ENCODE measurements at regions not wholly inside any gene's neighbourhood (a gene's known extent, or its start where the extent isn't known, plus 50 kb on each side); places are given as distances from the start of the nearest gene placed in this dataset.

DNA sequence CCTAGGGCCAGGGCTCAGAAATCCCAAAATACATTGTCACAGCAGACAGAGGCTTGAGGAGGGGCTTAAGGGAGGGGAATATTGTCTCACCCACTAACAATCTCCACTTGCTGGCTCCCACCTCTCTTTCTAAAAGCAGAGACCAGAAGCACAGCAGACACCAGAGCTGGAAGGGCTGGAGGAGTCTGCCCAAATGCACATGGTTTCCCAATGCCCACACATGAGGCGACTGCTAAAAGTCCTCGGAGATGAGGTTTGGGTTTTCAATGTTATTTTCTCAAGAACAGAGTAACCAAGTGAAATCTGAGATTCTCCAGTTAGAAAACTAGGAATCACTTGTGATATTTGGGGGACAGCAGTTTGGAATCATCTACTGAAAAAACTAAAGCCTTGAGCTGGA lies 325.6 kb upstream of the JARID2 start:
- no peak for DNase-seq (ENCODE audit: low spot score)

GRCh38 chr6:14921170-14921569 lies 324.7 kb upstream of the JARID2 start:
- DNase-seq (ENCODE audit: low spot score) = peak; percentile 91

DNA sequence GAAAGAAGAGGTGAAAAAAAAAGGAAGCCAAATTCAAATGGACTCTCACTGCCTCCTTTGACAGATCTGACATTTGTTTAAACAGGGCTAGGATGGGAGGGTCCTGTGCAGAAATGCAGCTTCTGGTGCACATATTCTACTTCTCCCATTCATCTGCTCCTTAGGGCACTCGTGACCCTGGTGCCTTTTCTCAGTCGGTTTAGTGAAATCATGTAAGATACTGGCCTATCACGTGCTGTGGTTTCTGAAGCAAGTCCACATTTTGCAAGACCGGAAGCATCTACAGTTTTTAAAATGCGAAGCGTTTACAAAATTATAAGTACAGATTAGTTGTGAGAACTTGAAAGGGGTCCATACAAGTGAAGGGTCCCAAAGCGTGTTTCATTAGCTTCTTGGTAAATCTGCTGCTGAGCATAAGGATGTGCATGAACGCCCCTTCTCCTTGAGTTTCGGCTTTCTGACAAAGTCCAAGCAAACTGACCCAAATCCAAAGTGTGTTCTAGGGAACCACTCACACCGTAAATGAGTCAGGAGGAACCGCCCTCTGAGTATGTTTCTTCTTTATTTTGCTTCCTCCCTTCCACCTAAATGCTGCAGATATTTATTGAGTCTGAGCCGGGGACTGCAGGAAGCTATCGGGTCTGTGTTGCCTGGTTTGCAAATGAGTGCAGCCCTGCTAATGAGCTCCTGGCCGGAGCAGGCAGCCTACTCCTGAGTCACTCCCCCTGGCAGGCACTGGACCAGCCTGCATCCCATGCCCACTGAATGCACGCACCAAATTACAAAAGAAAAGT lies 323.8 kb upstream of the JARID2 start:
- DNase-seq (ENCODE audit: low spot score) = no peak

GRCh38 chr6:14922706-14923460 lies 323.0 kb upstream of the JARID2 start:
- DNase-seq (ENCODE audit: low spot score) = no peak

GRCh38 chr6:14924126-14925024 lies 321.5 kb upstream of the JARID2 start:
- DNase-seq (ENCODE audit: low spot score) = no peak

- no peak for DNase-seq (ENCODE audit: low spot score)
Measured at GRCh38 chr6:14925025-14925698, 320.7 kb upstream of the JARID2 start.

DNA sequence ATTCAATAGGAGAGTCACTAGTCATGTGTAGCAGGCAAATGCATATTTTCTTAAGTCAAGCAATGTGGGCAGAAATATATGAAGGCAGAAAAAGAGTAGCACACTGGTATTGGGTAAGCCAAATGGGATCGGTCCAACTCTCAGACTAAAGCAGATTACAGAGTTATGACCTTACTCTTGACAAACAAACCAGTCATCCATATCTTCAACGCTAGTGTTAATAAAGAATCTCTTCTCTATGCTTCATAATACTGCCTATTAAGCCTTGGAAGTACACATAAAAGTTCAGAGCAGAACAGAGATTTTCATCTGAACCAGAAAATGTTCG lies 320.2 kb upstream of the JARID2 start:
- no peak for DNase-seq (ENCODE audit: low spot score)

DNA sequence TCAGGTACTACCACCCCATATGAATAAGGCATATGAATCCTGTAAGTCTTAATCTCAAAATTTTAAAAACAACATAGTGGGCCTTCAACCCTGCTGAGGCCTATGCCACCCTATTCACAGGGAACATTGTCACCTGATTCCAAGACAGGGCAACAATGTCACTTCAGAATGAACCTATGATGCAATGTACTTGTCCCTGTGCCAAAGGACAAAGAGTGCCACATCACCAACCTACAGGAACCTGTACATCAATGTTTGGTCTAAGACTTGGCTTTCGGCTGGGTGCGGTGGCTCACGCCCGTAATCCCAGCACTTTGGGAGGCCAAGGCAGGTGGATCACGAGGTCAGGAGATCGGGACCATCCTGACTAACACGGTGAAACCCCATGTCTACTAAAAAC lies 318.5 kb upstream of the JARID2 start:
- DNase-seq (ENCODE audit: low spot score) = no peak

GRCh38 chr6:14929291-14929690 lies 316.6 kb upstream of the JARID2 start:
- no peak for DNase-seq (ENCODE audit: low spot score)

DNA sequence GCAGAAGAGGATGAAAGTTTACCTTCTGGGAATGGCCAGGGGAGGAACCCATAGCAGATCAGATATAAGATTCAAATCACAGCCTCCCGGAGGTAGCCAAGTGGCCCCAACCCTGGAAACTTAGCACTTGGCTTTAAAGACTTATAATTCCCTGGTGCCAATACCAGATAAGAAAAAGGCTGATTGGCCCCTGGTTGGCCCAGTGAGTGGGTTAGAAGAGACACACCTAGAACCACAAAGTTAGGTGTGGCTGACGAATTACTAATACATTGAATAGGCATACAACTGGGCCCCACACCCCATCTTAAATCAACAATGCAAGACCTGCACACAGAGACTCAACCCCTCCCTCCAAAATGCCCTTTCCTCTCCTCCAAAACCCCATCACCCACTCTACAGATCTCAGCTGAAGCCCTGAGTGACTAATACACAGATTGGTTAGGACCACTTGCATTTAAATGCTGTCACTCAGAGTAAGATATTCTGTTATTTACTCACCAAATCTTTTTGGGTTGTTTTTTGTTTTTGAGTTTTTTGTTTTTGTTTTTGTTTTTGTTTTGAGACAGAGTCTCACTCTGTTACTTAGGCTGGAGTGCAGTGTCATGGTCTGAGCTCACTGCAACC lies 315.4 kb upstream of the JARID2 start:
- DNase-seq (ENCODE audit: low spot score) = no peak

DNA sequence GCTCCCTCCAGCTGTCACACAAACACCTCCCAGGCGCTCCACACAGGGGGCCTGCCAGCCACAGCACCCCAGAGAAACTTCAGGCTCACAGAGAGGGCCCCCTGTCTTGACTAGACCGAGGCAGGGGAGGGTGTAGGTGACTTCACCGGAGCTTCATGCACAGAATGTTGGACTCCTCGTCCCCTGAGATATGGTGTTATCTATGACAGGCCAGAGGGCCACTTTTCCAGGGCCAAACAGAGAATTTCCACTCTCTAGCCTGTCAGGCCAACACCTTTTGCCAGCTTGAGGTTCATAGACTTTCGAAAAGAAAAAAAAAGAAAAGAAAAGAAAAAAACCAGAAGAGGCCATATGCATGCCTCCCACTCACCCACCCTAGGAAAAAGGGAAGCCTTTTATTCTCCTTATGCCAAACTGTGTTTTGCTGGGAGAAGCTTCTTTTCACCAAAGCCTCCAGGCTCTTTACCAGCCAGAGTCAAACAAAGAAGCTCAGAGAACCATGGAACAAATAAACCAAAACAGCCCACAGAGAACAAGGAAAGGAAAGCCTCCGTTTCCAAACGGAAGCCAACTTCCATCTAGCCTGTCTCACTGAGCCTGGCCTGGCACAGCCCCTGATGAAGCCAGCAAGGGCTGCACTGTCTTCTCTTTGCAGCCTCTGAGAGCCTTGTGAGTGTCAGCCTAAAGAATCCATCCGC lies 313.2 kb upstream of the JARID2 start:
- DNase-seq (ENCODE audit: low spot score) = no peak

GRCh38 chr6:14933183-14933544 lies 312.7 kb upstream of the JARID2 start:
- DNase-seq (ENCODE audit: low spot score) = no peak

DNA sequence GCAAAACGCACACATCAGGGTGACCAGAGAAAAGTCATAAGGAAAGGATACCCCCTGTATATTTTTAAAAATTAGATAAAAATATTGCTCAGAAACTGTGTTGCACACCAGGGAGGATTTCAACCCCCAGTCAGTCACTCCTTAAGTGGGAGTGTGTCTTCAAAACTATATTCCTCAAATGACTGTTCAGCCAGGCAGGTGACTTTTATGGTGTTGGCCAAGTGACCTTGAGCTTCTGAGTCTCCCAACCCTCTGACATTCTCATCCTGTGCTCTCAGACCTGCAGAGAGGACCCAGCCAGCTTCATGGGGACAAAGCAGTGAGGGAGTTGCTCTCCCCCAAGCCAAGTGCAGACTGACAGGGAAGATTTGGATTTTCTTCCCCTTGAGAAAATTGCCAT lies 311.9 kb upstream of the JARID2 start:
- no peak for DNase-seq (ENCODE audit: low spot score)

DNA sequence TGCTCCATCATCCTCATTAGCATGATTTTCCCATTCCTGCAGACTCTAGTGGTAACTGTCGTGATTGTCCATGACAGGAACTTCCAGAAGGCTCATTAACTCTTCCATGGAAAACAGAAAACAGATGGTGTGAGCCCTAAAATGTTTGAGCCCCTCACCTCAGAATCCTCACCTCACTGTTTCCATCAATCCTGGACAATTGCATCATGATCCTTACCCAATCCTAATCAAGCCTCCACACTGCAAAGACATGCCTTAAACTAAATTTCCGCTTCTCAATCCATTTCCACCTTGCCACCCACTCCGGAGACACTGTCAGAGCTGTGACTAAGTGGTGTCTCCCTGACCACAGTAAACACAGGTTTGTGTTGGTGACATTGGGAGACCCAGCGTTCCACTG lies 311.0 kb upstream of the JARID2 start:
- no peak for DNase-seq (ENCODE audit: low spot score)

GRCh38 chr6:14936861-14937260 lies 309.0 kb upstream of the JARID2 start:
- DNase-seq (ENCODE audit: low spot score) = no peak

DNA sequence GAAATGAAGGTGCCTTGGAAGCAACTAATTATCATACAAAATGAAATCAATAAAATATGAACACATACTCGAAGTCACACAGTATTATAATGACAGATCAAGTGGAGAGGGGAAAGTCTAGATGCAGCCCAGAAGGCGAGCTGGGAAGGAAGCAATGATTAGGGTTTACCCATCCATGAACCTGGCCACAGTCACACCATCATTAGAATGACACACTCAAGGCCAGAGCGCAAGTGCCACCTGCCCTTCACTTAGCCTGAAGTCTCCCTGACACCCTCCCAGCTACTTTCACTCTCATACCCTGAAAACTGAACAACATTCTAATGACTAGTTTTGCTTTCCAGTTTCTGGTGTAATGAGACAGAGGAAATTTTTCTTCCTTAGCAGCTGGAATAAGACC lies 302.8 kb upstream of the JARID2 start:
- DNase-seq (ENCODE audit: low spot score) = no peak

DNA sequence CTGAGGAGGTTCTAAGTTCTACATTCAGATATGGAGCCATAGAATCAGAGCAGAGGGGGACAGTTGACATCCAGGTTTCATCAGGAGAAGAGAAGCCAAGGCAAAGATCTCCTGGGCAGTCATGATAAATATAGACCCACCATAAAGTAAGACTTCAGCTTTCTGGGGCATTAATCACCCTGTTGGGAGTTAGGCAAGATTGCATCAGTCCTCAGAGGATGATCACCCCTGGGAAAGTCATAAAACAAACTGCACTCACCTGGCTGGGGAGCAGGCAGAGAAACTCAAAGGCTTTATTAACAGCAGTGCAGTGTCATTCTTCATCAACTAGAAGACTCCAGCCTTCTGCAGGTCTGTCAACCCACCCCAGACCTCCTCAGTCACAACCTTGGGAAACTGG lies 301.3 kb upstream of the JARID2 start:
- no peak for DNase-seq (ENCODE audit: low spot score)

DNA sequence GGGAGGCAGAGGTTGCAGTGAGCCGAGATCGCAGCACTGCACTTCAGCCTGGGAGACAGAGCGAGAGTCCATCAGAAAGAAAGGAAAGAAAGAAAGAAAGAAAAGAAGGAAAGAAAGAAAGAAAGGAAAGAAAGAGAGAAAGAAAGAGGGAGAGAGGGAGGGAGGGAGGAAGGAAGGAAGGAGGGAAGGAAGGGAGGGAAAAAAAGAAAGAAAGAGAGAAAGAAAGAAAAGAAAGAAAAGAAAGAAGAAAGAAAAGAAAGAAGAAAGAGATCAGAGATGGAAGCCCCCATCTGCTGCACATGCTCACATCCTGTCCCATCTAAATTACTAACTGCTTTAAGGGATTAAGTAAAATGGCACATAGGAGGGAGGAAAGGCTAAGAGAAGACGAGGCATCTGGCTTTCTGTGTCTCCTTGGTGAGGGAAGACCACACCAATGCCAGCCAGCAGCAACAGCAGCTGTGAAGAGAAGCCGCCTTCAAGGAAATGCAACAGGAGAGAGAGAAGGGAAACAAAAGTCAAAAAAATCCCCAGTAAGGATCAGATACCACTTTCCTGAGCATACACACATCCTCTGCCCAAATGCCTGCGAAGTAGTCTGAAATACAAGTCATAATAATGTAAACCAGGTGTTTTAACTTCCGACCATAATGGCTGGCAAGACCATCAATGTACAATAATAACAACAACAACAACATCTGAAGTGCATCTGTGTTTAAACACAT lies 300.2 kb upstream of the JARID2 start:
- no peak for DNase-seq (ENCODE audit: low spot score)

- DNase-seq (ENCODE audit: low spot score) = no peak
Measured at GRCh38 chr6:14946753-14947152, 299.1 kb upstream of the JARID2 start.
